ENCODE measurements at regions not wholly inside any gene's neighbourhood (a gene's known extent, or its start where the extent isn't known, plus 50 kb on each side); places are given as distances from the start of the nearest gene placed in this dataset.

DNA sequence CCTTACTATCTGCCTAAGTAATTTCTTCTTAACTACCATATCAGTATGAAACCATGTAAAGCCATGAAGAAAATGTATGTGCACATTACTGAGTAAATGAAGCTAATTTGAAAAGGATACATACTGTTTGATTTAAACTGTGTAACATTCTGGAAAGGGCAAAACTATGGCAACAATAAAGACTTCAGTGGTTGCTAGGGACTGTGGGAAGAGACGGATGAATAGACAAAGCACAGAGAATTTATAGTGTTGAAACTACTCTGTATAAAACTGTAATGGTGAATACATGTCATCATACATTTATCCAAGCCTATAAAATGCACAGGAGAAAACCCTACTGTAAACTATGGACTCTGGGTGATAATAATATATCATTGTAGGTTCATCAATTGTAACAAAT is 1103.7 kb upstream of the EPHA6 start:
- no peak overlapping the region for H3K4me3 ChIP-seq (ENCODE audit: low read depth in 1 of 5, low read length in 5 of 5)
- H3K27me3 ChIP-seq (ENCODE audit: control insufficient read depth in 5 of 5, insufficient read depth in 4 of 5, low read length in 5 of 5) = no peaks in the 10 kb centered on the region
- H3K4me1 ChIP-seq (ENCODE audit: control insufficient read depth in 5 of 5, insufficient read depth in 5 of 5, low read length in 5 of 5) = no peaks in the 10 kb centered on the region
- H3K27ac ChIP-seq (ENCODE audit: low read depth, low read length) = no peak overlapping the region
- H3K9ac ChIP-seq (ENCODE audit: low read length in 5 of 5) = no peak overlapping the region
- no peaks in the 10 kb centered on the region for H3K9me3 ChIP-seq (ENCODE audit: control insufficient read depth in 5 of 5, low read length in 5 of 5)
- no peaks in the 10 kb centered on the region for H3K36me3 ChIP-seq (ENCODE audit: control insufficient read depth in 5 of 5, insufficient read depth in 5 of 5, low read length in 5 of 5)

DNA sequence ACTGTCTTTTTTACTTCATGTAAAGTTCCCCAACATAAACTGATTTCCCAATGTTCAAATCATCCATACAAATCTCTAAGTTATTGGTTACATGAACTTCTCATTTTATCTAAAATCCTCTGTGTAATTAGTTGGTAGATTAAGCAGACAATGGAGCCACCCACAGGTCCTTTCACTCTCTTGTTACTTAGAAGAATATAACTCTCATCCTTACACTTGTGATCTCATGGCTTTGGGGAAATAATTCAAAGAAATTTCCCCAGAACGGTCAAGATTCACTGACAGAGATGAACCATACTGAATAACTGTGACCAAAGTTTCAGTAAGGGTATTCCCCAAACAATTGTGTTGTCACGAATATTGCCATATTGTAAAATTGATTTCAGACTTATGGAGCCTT is 1102.6 kb upstream of the EPHA6 start:
- Histone ChIP-seq H3K9me3 (ENCODE audit: control insufficient read depth in 5 of 5, low read length in 5 of 5) (no peaks in the 10 kb centered on the region), H3K27me3 (ENCODE audit: control insufficient read depth in 5 of 5, insufficient read depth in 4 of 5, low read length in 5 of 5) (no peaks in the 10 kb centered on the region), H3K4me1 (ENCODE audit: control insufficient read depth in 5 of 5, insufficient read depth in 5 of 5, low read length in 5 of 5) (no peaks in the 10 kb centered on the region), H3K4me3 (ENCODE audit: low read depth in 1 of 5, low read length in 5 of 5) (no peak overlapping the region), H3K36me3 (ENCODE audit: control insufficient read depth in 5 of 5, insufficient read depth in 5 of 5, low read length in 5 of 5) (no peaks in the 10 kb centered on the region), H3K9ac (ENCODE audit: low read length in 5 of 5) (no peak overlapping the region), H3K27ac (ENCODE audit: low read depth, low read length) (no peak overlapping the region)

DNA sequence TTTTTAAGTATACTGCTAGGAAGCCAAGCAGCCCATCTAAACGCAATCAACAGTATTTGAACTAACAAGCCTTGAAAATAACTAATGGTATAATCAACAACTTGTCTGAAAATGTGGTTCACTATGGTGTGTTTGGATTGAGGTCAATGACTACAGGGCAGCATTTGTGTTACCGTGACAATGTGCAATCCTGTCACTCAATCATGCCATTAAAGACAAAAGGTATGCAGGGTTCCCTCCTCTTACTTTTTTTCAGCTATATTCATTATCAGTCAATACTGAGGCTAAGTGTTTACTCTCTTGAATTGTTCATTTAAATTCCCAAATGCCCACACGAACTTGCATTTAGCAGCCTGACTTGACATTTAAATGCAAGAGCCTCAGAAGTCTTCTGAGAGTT is 1099.3 kb upstream of the EPHA6 start:
- H3K27me3 ChIP-seq (ENCODE audit: control insufficient read depth in 5 of 5, insufficient read depth in 4 of 5, low read length in 5 of 5) = no peaks in the 10 kb centered on the region
- no peaks in the 10 kb centered on the region for H3K9me3 ChIP-seq (ENCODE audit: control insufficient read depth in 5 of 5, low read length in 5 of 5)
- no peak overlapping the region for H3K27ac ChIP-seq (ENCODE audit: low read depth, low read length)
- H3K4me1 ChIP-seq (ENCODE audit: control insufficient read depth in 5 of 5, insufficient read depth in 5 of 5, low read length in 5 of 5) = no peaks in the 10 kb centered on the region
- no peaks in the 10 kb centered on the region for H3K36me3 ChIP-seq (ENCODE audit: control insufficient read depth in 5 of 5, insufficient read depth in 5 of 5, low read length in 5 of 5)
- no peak overlapping the region for H3K4me3 ChIP-seq (ENCODE audit: low read depth in 1 of 5, low read length in 5 of 5)
- H3K9ac ChIP-seq (ENCODE audit: low read length in 5 of 5) = no peak overlapping the region

DNA sequence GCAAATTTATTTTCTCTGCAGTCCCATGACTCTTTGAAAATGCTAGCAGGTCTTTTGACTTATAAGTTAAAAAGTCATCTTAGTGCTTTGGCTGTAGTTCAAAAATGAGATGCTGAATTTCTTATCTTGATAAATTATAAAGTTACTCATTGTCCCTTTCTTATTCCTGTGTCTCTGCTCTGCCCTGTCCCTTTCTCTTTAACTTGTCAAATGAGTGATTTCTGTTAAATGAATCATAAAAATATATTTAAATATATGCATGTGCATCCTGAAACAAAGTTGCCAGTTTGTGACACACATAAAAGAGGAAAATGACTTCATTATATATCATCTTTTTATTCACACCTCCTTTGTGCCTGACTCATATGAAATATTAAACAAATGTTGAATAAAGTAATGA is 1097.3 kb upstream of the EPHA6 start:
- Histone ChIP-seq H3K27me3 (ENCODE audit: control insufficient read depth in 5 of 5, insufficient read depth in 4 of 5, low read length in 5 of 5) (no peaks in the 10 kb centered on the region), H3K9me3 (ENCODE audit: control insufficient read depth in 5 of 5, low read length in 5 of 5) (no peaks in the 10 kb centered on the region), H3K36me3 (ENCODE audit: control insufficient read depth in 5 of 5, insufficient read depth in 5 of 5, low read length in 5 of 5) (no peaks in the 10 kb centered on the region), H3K9ac (ENCODE audit: low read length in 5 of 5) (no peak overlapping the region), H3K4me3 (ENCODE audit: low read depth in 1 of 5, low read length in 5 of 5) (no peak overlapping the region), H3K27ac (ENCODE audit: low read depth, low read length) (no peak overlapping the region), H3K4me1 (ENCODE audit: control insufficient read depth in 5 of 5, insufficient read depth in 5 of 5, low read length in 5 of 5) (no peaks in the 10 kb centered on the region)

DNA sequence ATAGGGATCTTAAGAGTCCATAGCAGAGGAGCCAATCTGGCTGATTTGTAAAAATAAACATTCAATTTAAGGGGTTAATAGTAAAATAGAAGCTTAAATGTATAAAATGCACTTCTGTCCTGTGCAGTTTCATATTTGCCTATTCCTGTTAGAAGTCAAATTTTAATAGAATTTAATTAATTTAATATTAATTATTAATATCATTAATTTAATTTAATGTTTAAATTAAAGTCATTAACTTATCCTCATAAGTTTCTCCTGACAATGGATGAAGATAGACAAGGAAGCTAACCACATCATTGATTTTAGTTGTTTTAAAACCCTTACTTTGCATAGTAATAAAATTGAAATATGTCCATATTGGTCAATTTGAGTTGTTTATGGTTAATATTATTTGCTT is 1096.2 kb upstream of the EPHA6 start:
- Histone ChIP-seq H3K36me3 (ENCODE audit: control insufficient read depth in 5 of 5, insufficient read depth in 5 of 5, low read length in 5 of 5) (no peaks in the 10 kb centered on the region), H3K9me3 (ENCODE audit: control insufficient read depth in 5 of 5, low read length in 5 of 5) (no peaks in the 10 kb centered on the region), H3K27me3 (ENCODE audit: control insufficient read depth in 5 of 5, insufficient read depth in 4 of 5, low read length in 5 of 5) (no peaks in the 10 kb centered on the region), H3K9ac (ENCODE audit: low read length in 5 of 5) (no peak overlapping the region), H3K27ac (ENCODE audit: low read depth, low read length) (no peak overlapping the region), H3K4me1 (ENCODE audit: control insufficient read depth in 5 of 5, insufficient read depth in 5 of 5, low read length in 5 of 5) (no peaks in the 10 kb centered on the region), H3K4me3 (ENCODE audit: low read depth in 1 of 5, low read length in 5 of 5) (no peak overlapping the region)

DNA sequence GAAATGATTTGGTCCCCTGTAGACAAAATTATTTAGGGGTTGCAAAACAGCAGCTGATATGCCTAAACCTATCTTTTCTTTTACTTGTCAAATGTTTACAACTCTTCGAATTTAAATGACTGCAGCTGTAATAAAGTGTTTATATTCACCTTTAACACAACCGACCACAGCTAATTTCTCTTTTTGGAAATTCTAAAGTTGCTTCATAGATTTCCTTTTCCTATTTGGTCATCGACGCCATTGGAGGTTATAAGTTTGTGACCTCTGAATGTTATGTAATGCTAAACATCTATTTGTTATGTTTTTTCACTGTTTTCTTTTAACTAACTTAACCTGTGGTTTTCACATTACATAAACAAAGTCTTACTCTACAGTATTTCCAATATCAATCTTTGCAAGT is 1094.9 kb upstream of the EPHA6 start:
- Histone ChIP-seq H3K9ac (ENCODE audit: low read length in 5 of 5) (no peak overlapping the region), H3K4me1 (ENCODE audit: control insufficient read depth in 5 of 5, insufficient read depth in 5 of 5, low read length in 5 of 5) (no peaks in the 10 kb centered on the region), H3K27ac (ENCODE audit: low read depth, low read length) (no peak overlapping the region), H3K9me3 (ENCODE audit: control insufficient read depth in 5 of 5, low read length in 5 of 5) (no peaks in the 10 kb centered on the region), H3K36me3 (ENCODE audit: control insufficient read depth in 5 of 5, insufficient read depth in 5 of 5, low read length in 5 of 5) (no peaks in the 10 kb centered on the region), H3K27me3 (ENCODE audit: control insufficient read depth in 5 of 5, insufficient read depth in 4 of 5, low read length in 5 of 5) (no peaks in the 10 kb centered on the region), H3K4me3 (ENCODE audit: low read depth in 1 of 5, low read length in 5 of 5) (no peak overlapping the region)

DNA sequence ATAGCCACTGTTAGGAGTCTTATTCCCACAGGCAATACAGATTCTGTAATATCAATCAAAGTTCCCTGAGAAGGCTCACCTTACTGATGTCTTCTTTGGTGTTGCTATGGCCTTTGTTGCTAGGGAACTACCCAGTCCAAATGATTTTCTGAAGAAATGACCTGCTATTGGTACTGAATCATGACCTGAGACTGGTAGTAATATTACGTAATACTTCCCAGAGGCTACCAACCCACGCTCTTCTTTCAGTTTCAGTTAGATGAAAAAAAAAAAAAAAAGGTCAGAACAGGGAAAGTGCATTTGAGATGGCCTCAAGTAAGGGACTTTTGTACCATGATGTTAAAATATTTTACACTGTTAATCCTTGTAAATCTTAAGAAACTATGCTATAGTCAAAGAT is 1092.5 kb upstream of the EPHA6 start:
- Histone ChIP-seq H3K4me3 (ENCODE audit: low read depth in 1 of 5, low read length in 5 of 5) (no peak overlapping the region), H3K9me3 (ENCODE audit: control insufficient read depth in 5 of 5, low read length in 5 of 5) (no peaks in the 10 kb centered on the region), H3K27me3 (ENCODE audit: control insufficient read depth in 5 of 5, insufficient read depth in 4 of 5, low read length in 5 of 5) (no peaks in the 10 kb centered on the region), H3K9ac (ENCODE audit: low read length in 5 of 5) (no peak overlapping the region), H3K27ac (ENCODE audit: low read depth, low read length) (no peak overlapping the region), H3K4me1 (ENCODE audit: control insufficient read depth in 5 of 5, insufficient read depth in 5 of 5, low read length in 5 of 5) (no peaks in the 10 kb centered on the region), H3K36me3 (ENCODE audit: control insufficient read depth in 5 of 5, insufficient read depth in 5 of 5, low read length in 5 of 5) (no peaks in the 10 kb centered on the region)

DNA sequence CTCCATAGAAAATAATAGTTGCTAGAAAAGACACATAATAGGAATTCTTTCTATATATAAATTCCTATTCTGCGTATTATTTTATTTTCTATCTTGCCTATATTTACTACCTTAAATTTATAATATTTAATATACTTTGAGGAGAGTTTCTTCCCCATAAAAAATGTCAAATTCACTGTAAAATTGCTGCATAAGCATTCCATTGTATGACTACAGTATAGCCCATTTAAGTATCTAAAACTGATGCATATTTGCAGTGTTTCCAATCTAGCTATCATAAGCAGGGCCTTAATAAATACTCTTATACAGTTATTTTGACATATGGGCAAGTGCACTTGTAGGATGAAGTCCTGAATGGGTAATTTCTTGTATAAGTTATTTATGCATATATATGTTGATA is 1088.6 kb upstream of the EPHA6 start:
- Histone ChIP-seq H3K36me3 (ENCODE audit: control insufficient read depth in 5 of 5, insufficient read depth in 5 of 5, low read length in 5 of 5) (no peaks in the 10 kb centered on the region), H3K4me3 (ENCODE audit: low read depth in 1 of 5, low read length in 5 of 5) (no peak overlapping the region)

DNA sequence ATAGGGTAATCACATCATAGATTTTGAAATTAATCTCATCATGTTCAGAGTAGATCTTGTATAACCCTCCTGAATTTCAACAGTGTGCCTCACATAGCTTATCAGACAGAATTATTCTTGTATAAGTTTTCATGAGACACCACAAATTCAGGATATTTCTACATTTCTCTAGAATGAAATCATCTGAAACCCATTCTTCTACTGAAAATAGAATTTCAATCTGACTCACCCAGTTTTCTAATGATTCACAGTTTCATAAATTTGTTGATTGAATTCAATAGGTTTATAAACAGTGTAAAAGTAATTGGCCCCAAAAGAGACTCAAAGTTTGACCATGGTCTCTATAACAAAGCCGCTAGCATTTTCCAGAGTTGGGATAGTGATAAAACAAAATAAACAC is 1082.6 kb upstream of the EPHA6 start:
- H3K9me3 ChIP-seq (ENCODE audit: control insufficient read depth in 5 of 5, low read length in 5 of 5) = no peaks in the 10 kb centered on the region
- H3K27me3 ChIP-seq (ENCODE audit: control insufficient read depth in 5 of 5, insufficient read depth in 4 of 5, low read length in 5 of 5) = no peaks in the 10 kb centered on the region
- H3K27ac ChIP-seq (ENCODE audit: low read depth, low read length) = no peak overlapping the region
- H3K4me1 ChIP-seq (ENCODE audit: control insufficient read depth in 5 of 5, insufficient read depth in 5 of 5, low read length in 5 of 5) = no peaks in the 10 kb centered on the region
- H3K36me3 ChIP-seq (ENCODE audit: control insufficient read depth in 5 of 5, insufficient read depth in 5 of 5, low read length in 5 of 5) = no peaks in the 10 kb centered on the region
- no peak overlapping the region for H3K9ac ChIP-seq (ENCODE audit: low read length in 5 of 5)
- no peak overlapping the region for H3K4me3 ChIP-seq (ENCODE audit: low read depth in 1 of 5, low read length in 5 of 5)

More for the DNA sequence above, 1088.6 kb upstream of the EPHA6 start:
- H3K9me3 ChIP-seq (ENCODE audit: control insufficient read depth in 5 of 5, low read length in 5 of 5) = no peaks in the 10 kb centered on the region
- no peaks in the 10 kb centered on the region for H3K4me1 ChIP-seq (ENCODE audit: control insufficient read depth in 5 of 5, insufficient read depth in 5 of 5, low read length in 5 of 5)
- H3K27me3 ChIP-seq (ENCODE audit: control insufficient read depth in 5 of 5, insufficient read depth in 4 of 5, low read length in 5 of 5) = no peaks in the 10 kb centered on the region
- no peak overlapping the region for H3K9ac ChIP-seq (ENCODE audit: low read length in 5 of 5)
- H3K27ac ChIP-seq (ENCODE audit: low read depth, low read length) = no peak overlapping the region

DNA sequence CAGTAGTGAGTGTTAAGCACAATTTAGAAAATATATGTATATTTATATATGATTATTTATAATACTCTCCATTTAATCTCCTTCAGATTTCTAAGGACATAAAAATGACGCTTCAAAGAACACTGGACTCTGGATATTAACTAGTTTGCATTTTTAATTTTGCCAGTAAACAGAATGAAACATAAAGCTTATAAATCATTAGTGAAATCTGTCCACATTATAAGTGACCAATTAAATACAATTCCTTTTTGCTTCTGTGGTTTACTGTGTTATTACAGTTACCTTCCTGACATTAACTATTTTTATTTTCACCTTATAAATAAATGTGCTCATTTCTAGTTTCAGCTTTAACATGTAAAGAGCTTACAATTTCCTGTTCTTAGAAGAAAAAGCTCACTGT is 1081.1 kb upstream of the EPHA6 start:
- H3K9me3 ChIP-seq (ENCODE audit: control insufficient read depth in 5 of 5, low read length in 5 of 5) = no peaks in the 10 kb centered on the region
- H3K36me3 ChIP-seq (ENCODE audit: control insufficient read depth in 5 of 5, insufficient read depth in 5 of 5, low read length in 5 of 5) = no peaks in the 10 kb centered on the region
- no peak overlapping the region for H3K4me3 ChIP-seq (ENCODE audit: low read depth in 1 of 5, low read length in 5 of 5)
- H3K9ac ChIP-seq (ENCODE audit: low read length in 5 of 5) = no peak overlapping the region
- no peaks in the 10 kb centered on the region for H3K4me1 ChIP-seq (ENCODE audit: control insufficient read depth in 5 of 5, insufficient read depth in 5 of 5, low read length in 5 of 5)
- no peaks in the 10 kb centered on the region for H3K27me3 ChIP-seq (ENCODE audit: control insufficient read depth in 5 of 5, insufficient read depth in 4 of 5, low read length in 5 of 5)
- no peak overlapping the region for H3K27ac ChIP-seq (ENCODE audit: low read depth, low read length)

DNA sequence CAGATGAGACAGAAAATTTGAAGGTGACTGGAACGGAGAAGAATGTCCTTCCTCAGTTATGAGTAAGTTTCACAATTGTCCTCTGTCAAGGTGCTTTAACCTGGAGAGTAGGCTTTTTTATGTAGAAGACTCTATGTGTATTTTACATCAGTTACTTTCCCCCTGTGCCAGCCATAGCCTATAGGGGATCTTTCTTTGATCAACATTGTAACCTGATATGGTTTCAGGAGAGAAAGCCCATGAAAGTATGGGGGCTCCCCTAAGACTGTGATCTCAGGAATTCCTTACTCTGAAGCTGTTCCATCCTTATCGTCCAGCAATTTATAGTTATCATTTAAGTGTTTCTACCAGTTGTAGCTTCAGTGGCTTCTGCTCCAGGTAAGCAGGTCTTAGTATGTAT is 1076.3 kb upstream of the EPHA6 start:
- H3K27me3 ChIP-seq (ENCODE audit: control insufficient read depth in 5 of 5, insufficient read depth in 4 of 5, low read length in 5 of 5) = no peaks in the 10 kb centered on the region
- H3K9me3 ChIP-seq (ENCODE audit: control insufficient read depth in 5 of 5, low read length in 5 of 5) = no peaks in the 10 kb centered on the region
- H3K4me3 ChIP-seq (ENCODE audit: low read depth in 1 of 5, low read length in 5 of 5) = no peak overlapping the region
- no peak overlapping the region for H3K9ac ChIP-seq (ENCODE audit: low read length in 5 of 5)
- no peaks in the 10 kb centered on the region for H3K4me1 ChIP-seq (ENCODE audit: control insufficient read depth in 5 of 5, insufficient read depth in 5 of 5, low read length in 5 of 5)
- no peaks in the 10 kb centered on the region for H3K36me3 ChIP-seq (ENCODE audit: control insufficient read depth in 5 of 5, insufficient read depth in 5 of 5, low read length in 5 of 5)
- no peak overlapping the region for H3K27ac ChIP-seq (ENCODE audit: low read depth, low read length)

Data from subcutaneous abdominal adipose tissue (tissue), 5 donors.